HG02938 (cell line): ENCODE measurements at regions not wholly inside any gene's neighbourhood (a gene's known extent, or its start where the extent isn't known, plus 50 kb on each side); places are given as distances from the start of the nearest gene placed in this dataset.

Experiments used
- ATAC-seq: cut with Tn5 transposase; IDR thresholded peaks from one replicate; pipeline ENCODE4 v1.9.1; 2021; ENCODE audit warnings: mild to moderate bottlenecking, moderate library complexity; ENCODE audit not compliant: unreplicated experiment

DNA sequence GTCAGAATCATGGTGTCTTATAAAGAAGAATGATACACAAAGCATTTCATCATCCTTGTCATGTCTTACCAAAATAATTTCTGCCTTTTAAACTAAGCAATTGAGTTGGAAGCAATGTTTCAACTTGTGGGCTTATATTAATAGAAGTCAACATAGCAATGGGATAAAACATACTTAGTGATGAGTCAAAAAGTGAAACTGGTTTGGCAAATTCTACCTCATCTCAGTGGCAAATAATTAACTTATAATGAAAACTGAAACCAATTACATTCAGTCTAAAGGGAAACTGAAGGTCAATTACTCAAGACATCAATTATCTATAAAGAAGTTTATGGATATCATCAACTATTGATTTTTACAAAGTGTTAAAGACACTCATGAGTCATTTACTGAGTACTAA, 463.8 kb downstream of the BMP2 start:
- ATAC-seq = peak; percentile 87

DNA sequence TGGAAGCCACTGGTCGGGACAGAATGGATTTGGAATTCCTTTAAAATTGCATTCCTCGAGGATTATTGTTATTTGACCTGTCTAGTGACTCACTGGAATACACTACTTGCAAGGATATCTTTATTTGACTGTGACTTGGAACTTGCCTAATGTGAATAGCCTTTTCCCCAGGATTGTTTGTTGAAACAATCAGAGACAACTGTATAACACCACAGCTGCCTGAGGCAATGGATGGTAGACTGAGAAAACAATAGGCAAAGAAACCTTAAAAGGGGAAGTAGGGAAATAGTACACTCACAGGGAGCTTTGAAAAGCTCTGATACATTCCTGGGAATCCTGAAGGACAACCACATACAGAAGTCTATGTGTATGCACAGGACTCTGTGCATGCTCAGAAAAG, 465.3 kb downstream of the BMP2 start:
- no peak for ATAC-seq

DNA sequence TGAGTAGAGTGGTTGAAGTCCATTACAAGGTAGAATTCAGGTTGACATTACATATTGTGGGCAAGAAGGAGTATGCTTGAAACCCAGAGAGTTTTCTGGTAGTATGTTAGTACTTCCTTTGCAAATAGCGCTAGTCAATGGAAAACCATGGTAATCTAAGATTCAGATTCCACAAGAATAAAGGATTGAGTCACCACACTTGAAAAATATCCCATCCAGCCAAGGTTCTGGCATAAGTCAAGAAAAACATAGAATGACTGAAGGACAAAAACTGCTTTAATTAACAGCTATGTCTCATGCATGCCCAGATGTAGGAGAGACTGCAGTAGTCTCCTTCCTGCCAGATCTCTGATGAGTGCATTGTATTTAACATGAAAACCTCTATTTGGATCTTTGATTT, 469.8 kb downstream of the BMP2 start:
- ATAC-seq = no peak

DNA sequence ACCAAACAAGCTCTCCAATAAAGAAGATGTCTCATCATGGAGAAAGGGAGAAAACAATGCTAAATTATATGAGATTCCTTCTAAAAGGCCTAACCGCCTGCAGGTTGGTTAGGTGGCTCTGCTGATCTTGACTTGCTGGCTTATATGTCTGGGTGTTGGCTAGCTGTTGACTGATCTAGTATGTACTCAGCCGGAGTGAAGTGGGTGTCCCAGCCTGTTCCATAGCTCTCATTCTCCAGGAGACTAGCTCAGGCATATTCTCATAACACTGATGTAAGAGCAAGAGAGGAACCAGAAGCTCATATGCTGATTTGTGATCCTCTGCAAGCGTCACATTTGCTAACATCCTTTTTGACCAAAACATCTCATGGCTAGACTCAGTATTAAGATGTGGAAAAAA, 473.0 kb downstream of the BMP2 start:
- ATAC-seq = no peak

DNA sequence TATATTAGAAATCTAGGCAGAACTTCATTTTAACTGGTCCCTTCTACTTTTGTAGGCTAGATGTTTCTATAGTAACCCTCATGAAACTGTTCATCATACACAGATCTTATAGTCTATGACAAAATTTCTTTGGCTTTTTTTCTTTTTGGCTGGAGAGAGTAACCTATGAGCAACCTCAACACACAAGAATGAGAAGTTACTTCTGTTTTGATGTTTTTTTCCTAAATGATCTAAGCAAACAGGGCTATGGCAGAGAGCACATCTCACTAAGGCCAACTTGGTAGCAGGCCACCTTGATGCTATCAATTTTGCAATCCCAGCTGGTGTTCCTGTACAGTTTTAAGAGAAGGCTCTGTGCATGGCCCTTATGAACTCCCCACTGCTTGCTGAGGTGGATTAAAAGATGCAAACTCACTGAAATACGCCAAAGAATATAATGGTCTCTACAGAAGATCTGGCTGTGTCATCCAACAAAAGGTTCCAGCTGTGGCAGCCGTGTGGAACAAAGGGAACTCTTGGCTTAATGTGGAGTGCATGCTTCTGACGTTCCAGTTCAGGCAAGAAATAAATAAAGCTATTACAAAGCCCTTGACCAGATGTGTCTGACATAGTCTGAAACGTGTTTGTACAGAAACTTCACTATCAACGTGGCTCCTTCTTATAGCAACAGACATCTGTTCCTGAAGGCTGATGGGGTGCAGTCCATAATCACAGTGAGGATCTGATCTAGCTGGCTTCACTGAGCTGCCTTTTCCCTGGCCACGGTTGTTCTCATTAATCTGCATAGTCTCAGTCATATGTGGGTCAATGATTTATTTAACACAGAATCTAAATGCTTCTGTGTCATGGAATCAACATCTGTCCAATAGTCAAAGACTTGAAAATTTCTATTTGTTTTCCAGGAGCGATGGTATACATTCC, 481.1 kb downstream of the BMP2 start:
- no peak for ATAC-seq

DNA sequence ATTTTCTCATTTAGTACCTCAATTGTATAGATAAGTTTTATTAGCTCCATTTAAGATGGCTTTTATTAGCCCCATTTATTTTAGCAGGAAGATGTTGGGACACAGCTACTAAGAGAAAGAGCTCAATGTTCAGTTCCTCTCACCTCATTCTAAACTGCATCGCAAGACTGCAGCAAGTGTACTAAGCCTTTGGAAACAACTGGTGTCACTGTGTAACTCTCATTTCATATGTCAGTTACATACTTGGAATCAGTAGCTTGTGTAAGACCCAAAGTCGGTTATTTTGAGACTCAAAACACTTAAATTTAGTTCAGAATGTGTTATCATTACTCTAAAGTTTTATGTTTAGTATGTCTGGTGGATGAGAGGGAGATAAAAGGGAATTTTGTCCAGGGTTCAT, 482.9 kb downstream of the BMP2 start:
- no peak for ATAC-seq

DNA sequence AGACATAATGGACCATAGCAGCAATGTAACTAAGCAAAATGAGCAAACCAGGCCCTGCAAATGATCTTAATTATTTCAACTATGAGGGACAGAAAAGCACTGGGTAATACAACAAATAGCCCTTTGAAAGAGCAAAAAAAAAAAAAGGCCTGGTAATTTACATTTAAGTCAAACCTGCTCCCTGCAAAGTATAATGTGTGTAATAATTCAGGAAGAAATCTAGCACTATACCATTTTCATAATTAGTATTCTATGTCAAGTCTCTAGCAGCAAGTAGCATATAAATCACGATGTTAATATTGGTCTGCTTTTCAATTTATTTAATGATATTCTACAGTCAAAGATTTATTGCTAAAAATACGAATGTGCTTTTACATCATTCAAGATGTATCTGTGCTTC, 489.6 kb downstream of the BMP2 start:
- no peak for ATAC-seq

DNA sequence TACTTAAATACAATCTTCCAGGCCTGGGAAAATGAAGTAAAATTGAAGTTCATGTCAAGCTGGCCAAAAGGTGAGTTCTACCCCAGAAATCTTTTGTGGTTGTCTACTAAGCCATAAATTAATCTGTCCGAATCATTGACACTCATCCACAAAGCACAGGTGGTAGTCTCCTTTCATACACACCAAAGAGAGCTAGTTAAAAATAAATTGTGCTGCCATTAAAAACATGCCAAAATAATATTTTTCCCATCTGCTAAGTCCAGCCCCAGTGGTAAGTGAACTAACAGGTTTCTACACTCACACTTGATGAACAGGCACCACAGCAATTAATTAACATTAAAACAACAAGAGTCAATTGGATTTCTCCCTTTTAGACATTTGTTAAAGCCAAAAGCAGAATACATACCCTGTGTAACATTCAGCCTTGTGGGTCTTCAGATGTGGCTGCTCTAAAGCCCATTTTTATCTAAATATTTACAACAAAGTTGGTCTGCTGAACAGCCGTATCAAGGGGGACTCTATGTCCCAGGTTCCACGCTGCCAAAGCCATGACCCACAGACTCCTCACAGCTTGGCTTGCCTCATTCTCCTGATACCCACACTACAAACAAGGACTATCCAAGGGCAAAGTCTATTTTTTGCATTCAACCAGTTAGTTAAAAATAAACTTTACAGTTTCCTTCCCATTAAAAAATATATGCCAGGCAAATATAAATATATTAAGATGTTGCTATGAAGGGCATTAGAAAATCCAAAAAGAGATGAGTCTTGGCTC, 490.4 kb downstream of the BMP2 start:
- no peak for ATAC-seq

DNA sequence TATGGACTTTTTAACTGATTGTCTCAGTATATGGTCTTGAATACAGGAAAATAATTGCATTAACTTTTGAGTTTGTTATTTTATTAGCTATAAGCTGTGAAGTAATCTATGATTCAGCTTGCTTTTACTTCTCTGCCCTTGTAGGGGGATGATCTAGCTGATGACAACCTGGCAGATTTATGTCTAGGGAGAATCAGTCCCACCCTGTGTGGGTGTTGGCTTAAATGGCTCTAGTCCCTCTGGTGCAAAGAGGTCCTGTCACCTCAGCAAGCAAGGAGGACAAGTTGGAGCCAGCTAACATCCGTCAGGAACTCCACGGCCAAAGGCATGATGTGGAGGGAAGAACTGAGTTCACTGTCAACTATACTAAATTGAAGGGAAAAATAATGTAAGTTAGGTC, 495.3 kb downstream of the BMP2 start:
- ATAC-seq = no peak

DNA sequence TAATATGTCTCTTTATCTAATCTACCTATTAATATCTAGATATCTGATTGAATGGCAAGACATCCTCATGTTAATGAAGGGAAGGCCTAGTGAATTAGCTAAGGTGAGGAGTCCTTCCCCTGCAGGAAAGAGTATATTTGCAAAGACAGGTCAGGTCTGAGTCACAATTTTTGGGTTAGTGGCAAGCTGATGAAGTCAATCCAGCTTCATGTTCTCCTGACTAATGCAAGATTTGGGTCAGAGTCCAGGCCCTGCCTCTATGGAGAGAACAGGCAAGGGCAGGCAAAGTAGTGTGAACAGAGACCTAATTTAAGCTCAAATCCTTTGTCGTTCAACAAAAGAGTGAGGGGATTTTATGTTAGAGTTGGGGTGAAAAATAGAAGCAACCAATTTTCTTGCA, 496.7 kb downstream of the BMP2 start:
- no peak for ATAC-seq

DNA sequence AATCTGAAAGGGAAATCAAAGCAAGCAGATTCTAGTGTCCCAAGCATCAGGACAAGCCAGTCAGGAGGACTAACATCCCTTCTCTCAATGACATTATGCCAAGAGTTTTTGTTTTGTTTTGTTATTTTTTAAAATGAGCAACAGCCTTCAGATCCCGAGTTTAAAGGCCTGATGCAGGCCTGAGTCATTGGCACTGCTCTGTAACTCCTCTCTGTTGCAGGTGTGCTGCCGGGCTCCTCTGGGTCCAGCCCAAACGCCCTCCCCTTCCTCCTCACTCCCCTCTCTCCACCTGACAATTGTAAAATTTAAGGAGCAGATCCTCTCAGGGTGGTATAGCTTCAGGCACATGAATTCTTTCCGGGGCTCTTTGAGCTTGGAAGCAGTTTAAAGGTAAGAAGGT, 502.0 kb downstream of the BMP2 start:
- ATAC-seq = no peak

DNA sequence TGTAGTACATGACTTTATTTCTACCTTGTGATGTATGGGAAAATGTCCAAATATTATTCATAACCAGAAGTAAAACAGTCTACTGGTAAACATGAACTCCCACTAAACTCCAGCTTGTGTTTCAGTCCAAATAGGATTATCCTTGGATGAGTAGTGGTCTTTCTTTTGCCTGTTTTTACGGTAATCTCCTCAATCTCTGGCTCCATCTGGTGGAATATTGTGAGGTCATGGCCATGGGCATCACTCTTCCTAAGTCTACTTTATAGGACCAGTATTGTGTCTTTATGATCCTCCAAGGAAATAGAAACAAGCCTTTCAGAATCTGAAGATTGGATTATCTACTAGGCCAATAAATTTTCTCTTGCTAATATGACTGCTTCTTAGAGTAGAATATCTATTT, 505.0 kb downstream of the BMP2 start:
- no peak for ATAC-seq

DNA sequence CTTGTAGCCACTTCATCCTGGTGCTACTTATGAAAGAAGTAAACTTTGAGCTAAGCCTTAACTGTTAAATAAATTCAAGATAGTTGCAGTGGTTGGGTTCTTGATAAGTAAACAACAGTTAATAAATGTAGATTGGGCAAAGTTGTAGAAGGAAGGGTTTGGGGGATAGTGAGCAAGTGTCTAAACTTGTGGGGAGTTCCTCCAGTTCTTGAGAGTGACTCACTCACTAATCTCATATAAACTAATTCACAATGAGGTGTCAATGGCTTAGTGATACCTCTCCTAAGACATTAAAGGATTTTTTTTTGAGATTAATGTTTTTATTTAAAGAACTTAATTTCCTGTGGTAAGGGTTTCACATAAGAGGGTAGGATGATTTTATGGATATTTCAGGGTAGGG, 507.4 kb downstream of the BMP2 start:
- ATAC-seq = no peak

DNA sequence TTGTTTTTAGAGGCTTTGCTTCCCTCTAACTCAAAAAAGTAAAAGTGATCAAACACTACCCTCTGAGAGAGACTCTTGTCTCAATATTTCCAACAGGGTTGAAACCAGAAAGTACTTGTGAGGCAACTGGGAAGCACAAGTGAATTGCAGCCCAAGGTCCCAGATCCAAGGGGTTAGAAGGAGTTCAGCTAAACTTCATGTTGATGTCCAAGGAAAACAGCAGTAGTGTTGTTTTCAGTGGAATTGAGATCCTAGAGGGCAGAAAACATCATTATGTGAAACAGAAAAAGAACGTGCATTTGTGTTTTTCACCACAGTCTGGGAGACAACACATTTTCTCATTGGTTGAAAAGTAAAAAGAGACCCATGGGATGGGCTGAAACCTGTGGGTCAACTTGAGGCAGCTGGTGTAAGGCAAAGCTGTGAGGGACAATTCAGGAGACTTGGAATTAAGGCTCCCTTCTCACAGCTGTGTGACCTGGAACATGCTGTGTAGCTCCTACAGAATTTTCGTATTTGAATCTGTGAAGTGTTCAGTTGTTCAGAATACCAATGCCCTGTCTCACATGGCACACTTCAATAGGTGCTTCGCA, 508.3 kb downstream of the BMP2 start:
- ATAC-seq = no peak

DNA sequence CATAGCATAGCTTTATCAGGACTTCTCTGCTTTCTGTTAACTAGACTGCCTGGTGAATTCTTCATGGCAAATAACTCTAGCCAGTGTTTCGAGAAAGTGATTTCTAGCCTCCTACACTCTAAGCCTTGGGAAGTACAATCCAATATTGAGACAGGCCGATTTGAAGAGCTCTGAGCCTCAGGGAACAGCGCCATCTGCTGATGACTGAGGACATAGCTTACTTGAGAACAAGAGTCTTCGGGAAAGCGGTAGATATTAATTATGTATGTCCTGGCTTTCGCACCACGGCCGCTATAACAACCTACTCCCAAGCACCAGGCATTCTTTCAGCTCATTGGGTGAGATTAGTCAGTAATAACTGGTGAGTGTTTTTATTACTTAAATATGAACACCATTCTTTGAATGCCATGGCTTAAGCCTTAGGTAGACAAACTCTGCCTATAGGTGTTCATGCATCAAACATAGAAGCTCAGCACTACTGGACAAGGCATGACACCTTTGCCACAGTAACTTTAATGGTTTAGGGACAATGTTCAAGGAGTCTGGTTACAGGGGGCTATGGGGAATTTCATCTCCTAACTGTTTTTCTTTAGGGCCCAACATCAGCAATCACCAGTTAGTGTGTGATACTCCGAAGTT, 518.6 kb downstream of the BMP2 start:
- no peak for ATAC-seq

DNA sequence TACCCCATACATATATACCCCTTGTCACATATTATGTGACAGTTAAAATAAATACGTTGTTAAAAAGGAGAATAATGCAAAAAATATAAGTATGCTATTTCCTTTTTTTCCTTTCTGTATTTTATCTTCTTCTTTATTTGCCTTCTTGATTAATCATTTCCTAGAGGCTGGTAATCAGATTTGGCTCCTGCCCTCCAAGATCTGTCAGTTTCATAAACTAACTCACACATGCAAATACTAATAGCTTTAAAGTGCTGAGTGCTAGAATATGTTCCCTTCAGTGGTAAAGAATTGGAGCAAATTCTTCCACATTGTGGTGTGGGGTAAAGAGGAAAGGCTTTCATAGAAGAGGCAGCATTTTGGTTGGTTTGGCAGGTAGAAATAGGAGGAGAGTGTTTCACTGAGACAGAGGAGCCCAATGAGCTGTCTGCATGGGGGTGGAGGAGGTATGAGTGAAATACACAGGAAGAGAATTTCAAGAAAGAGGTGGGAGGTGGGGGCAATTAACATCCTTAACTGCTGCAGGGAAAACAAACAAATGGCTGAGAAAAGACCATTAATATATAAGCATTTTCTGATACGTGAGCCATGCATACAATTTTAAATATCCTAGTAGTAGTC, 523.9 kb downstream of the BMP2 start:
- ATAC-seq = no peak

DNA sequence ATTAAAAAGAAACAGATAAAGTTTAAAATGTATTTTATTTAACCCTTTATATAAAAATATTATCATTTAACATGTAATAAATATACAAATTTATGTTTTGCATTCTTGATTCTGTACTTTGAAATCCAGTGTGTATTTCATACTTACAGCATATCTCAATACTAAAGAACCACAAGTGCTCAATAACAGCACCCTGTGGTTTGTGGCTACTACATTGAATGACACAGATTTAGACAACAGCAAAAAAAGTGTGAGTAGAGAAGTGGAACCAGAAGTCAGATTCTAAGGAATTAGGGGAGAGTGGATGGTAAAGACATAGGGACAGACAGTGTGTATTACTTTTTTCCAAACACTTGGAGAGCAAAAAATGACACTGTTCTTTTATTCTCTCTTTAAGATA, 524.5 kb downstream of the BMP2 start:
- no peak for ATAC-seq

DNA sequence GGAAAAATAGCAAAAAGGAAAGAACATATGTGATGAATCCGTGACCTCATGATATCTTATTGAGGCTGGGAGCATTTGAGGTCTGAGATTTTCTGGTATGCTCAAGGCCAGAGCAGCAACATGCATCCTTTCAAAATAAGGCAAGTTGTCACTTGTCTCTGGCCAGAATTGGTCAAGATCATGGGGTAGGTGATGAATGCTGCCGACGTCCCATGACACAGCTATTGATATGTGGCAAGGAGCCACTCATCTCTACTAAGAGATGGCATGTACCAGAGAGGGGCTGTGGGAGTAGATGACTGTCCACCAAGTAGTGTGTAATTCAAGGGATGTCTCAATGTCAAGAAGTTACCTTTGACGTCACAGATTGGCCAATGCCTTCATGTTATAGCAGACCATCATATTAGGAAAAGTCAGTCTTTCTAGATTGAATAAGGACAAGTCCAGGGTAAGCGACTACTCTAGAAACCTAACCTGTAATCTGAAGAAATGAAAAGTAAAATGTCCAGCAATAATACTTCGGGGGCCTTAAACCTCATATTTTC, 527.4 kb downstream of the BMP2 start:
- no peak for ATAC-seq

DNA sequence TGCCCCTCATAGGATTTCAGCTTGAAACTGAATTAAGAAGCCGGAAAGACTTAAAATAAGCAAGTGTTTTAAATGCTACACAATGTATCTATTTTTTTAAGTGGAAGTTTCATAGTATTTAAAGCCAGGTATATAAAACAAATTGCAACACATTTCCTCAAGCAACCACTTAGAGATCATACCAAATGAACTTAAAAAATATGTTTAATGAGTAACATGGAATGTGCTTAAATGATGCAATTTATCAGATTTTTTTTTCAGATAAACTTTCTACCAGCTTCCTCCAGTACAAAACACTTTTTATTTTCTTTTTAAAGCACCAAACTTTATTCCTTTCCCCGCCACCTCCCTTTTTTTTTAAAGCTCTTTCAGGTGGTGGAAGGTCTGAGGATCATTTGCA, 534.3 kb downstream of the BMP2 start:
- no peak for ATAC-seq

DNA sequence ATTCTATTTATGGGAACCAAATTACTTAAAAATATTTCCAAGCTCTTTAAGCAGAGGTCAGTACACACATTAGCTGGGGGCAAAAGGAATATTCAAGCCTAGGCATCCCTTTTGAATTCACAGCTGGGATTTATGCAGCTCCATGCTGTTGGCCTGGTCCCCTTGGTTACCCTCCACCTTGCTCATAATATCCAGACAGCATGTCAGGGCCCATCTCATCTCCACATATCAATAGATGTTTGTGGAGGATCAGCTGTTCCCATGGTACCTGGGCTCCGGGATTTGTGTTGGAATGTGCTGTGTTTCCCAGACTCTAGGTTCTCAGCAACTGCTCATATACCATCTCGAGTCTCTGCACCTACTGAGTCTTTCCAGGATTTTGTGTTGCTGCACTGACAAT, 534.8 kb downstream of the BMP2 start:
- no peak for ATAC-seq

DNA sequence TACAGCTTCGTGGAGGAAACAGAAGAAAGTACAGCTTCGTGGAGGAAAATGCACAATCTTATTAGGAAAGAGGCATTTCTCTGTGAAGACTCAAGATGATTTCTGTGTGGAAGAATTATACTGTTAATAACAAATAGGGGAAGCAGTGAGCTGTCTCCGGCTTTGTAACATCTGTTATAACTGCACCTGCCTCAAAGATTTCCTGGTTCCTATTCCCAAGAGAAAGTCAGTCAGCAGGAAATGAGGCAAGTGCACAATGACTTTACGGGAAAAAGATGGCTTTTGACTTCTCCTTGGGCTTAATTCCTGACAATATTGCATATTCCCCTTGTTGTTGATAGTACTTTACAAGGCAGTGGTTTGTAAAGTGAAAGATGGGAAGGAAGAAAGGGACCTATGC, 538.5 kb downstream of the BMP2 start:
- ATAC-seq = no peak
